ENCODE measurements at regions not wholly inside any gene's neighbourhood (a gene's known extent, or its start where the extent isn't known, plus 50 kb on each side); places are given as distances from the start of the nearest gene placed in this dataset.
A peak's percentile ranks its signal among the peaks of the same experiment; 100 is the strongest.

DNA sequence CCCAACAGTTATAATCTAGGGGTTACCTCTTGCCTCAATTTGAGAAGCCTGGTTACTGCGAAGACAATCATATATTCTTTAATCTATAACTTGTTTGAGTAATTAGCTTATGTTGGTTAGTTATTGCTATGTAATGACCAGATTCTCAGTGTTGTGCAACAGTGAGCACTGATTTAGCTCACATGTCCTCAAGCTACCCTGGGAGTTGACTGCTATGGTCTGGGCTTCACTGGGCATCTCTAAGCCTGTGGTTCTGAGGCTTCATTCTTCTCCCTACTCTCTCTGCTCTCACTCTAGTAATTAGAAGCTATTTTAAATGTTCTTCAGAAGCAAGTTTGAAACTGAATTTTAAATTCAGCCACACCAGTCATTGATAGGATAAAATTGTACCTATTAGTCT is 371.8 kb downstream of the PBX1 start:
- H3K36me3 ChIP-seq (ENCODE audit: control insufficient read depth in 2 of 3, insufficient read depth in 3 of 3, low read length in 3 of 3): no peaks in the 10 kb centered on the region
- no peak overlapping the region for H3K4me3 ChIP-seq (ENCODE audit: low read length in 3 of 3)
- TF ChIP-seq, protein P1, sequence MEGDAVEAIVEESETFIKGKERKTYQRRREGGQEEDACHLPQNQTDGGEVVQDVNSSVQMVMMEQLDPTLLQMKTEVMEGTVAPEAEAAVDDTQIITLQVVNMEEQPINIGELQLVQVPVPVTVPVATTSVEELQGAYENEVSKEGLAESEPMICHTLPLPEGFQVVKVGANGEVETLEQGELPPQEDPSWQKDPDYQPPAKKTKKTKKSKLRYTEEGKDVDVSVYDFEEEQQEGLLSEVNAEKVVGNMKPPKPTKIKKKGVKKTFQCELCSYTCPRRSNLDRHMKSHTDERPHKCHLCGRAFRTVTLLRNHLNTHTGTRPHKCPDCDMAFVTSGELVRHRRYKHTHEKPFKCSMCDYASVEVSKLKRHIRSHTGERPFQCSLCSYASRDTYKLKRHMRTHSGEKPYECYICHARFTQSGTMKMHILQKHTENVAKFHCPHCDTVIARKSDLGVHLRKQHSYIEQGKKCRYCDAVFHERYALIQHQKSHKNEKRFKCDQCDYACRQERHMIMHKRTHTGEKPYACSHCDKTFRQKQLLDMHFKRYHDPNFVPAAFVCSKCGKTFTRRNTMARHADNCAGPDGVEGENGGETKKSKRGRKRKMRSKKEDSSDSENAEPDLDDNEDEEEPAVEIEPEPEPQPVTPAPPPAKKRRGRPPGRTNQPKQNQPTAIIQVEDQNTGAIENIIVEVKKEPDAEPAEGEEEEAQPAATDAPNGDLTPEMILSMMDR (IDR thresholded peaks at IDR 0.05; ENCODE audit: borderline replicate concordance, extremely low read depth, insufficient read depth): no peak
- peaks cover 0 to 3% (median 0%) of the 10 kb centered on the region in 3 donors for H3K4me1 ChIP-seq (ENCODE audit: control insufficient read depth in 2 of 3, insufficient read depth in 2 of 3, low read depth in 1 of 3, low read length in 3 of 3)
- no peaks in the 10 kb centered on the region for H3K9me3 ChIP-seq (ENCODE audit: control insufficient read depth in 2 of 3, insufficient read depth in 1 of 3, low read length in 3 of 3)
- H3K27me3 ChIP-seq (ENCODE audit: control insufficient read depth, insufficient read depth, low read length): no peaks in the 10 kb centered on the region
- FAIRE-seq (no peak), DNase-seq (no peak)
- H3K9ac ChIP-seq (ENCODE audit: low read length in 3 of 3): no peak overlapping the region
- intact Hi-C loops (cut with DNase I): no loop called here
- no peak overlapping the region for H3K27ac ChIP-seq (ENCODE audit: low read depth in 2 of 2, low read length in 2 of 2)

DNA sequence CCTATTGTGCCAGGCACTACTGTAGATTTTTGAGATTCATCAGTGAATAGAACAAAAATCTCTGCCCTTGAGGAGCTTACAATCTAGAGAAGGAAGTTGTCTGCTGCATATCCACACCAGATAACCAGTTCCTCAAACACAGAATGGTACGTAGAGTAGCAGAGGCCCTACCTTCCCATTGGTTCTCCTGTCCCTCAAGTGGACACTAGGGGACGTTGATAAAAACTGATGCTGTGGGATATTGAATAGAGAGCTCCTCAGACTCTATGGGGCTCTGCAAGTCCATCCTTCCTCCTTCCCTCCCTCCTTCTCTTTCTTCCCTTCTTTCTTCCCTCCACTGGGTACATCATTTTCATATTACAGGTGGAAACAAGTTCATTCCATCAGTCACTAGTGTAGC is 371.3 kb downstream of the PBX1 start:
- H3K27me3 ChIP-seq (ENCODE audit: control insufficient read depth, insufficient read depth, low read length): no peaks in the 10 kb centered on the region
- intact Hi-C loops (cut with DNase I): no loop called here
- no peaks in the 10 kb centered on the region for H3K9me3 ChIP-seq (ENCODE audit: control insufficient read depth in 2 of 3, insufficient read depth in 1 of 3, low read length in 3 of 3)
- FAIRE-seq (no peak), DNase-seq (no peak)
- TF ChIP-seq, protein P1 (IDR thresholded peaks at IDR 0.05; ENCODE audit: borderline replicate concordance, extremely low read depth, insufficient read depth): no peak
- peaks cover 0 to 3% (median 0%) of the 10 kb centered on the region in 3 donors for H3K4me1 ChIP-seq (ENCODE audit: control insufficient read depth in 2 of 3, insufficient read depth in 2 of 3, low read depth in 1 of 3, low read length in 3 of 3)
- no peak overlapping the region for H3K4me3 ChIP-seq (ENCODE audit: low read length in 3 of 3)
- H3K27ac ChIP-seq (ENCODE audit: low read depth in 2 of 2, low read length in 2 of 2): no peak overlapping the region
- H3K36me3 ChIP-seq (ENCODE audit: control insufficient read depth in 2 of 3, insufficient read depth in 3 of 3, low read length in 3 of 3): no peaks in the 10 kb centered on the region
- no peak overlapping the region for H3K9ac ChIP-seq (ENCODE audit: low read length in 3 of 3)

DNA sequence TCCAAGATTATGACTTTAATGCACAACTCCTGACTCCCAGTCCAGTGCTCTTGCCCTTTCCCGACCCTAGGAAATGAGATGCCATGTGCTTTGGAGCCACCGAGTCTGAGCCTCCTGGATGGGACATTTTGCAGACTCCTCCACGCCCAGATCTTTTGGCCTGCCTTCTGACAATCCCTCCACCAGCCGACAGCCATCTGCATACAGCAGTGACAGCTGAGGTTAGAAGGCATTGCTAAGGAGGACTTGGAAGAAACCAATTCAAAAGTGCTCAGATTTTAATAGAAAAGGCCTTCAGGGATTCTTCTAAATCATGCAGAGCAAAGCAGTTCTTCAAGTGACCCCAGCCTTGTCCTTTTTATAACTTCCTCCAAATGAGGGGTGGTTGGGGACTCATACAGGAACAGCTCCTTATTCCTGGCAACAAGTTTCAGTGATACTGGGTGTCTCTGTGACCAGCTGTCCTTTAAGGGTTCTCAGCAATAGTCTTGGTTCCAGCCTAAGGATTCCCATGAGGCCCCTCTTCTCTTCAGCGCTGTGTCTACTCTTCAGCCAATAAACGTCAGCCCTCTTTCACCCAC is 369.3 kb downstream of the PBX1 start:
- Histone ChIP-seq H3K4me3 (ENCODE audit: low read length in 3 of 3) (no peak overlapping the region), H3K36me3 (ENCODE audit: control insufficient read depth in 2 of 3, insufficient read depth in 3 of 3, low read length in 3 of 3) (no peaks in the 10 kb centered on the region), H3K9me3 (ENCODE audit: control insufficient read depth in 2 of 3, insufficient read depth in 1 of 3, low read length in 3 of 3) (no peaks in the 10 kb centered on the region), H3K4me1 (ENCODE audit: control insufficient read depth in 2 of 3, insufficient read depth in 2 of 3, low read depth in 1 of 3, low read length in 3 of 3) (peaks cover 0 to 3% (median 0%) of the 10 kb centered on the region in 3 donors), H3K9ac (ENCODE audit: low read length in 3 of 3) (no peak overlapping the region), H3K27ac (ENCODE audit: low read depth in 2 of 2, low read length in 2 of 2) (no peak overlapping the region), H3K27me3 (ENCODE audit: control insufficient read depth, insufficient read depth, low read length) (no peaks in the 10 kb centered on the region)
- intact Hi-C loops (cut with DNase I): no loop called here
- DNase-seq: peak in 3 of 5 donors; percentile 48 to 75 (median 67)
- TF ChIP-seq, protein P1 (IDR thresholded peaks at IDR 0.05; ENCODE audit: borderline replicate concordance, extremely low read depth, insufficient read depth): no peak
- FAIRE-seq: no peak

DNA sequence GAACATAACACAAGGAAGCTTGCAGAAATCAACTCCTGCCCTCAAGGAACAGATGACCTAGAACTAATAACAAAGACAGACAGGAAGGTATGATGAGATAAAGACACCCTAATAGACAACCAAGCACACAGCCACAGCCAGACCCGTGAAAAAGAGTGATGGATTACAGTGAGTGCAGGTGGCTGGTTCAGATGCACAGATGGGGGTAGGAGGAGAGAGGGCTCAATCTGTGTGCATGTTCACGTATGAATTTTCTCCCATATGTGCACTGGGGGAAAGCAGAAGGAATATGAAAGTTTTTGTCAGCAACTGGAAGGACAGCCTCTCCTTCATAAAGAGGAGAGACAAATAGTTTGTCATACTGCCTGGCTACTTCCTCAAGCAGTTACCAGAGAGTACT is 367.1 kb downstream of the PBX1 start:
- Histone ChIP-seq H3K27me3 (ENCODE audit: control insufficient read depth, insufficient read depth, low read length) (no peaks in the 10 kb centered on the region), H3K9me3 (ENCODE audit: control insufficient read depth in 2 of 3, insufficient read depth in 1 of 3, low read length in 3 of 3) (no peaks in the 10 kb centered on the region), H3K36me3 (ENCODE audit: control insufficient read depth in 2 of 3, insufficient read depth in 3 of 3, low read length in 3 of 3) (no peaks in the 10 kb centered on the region), H3K4me3 (ENCODE audit: low read length in 3 of 3) (no peak overlapping the region), H3K27ac (ENCODE audit: low read depth in 2 of 2, low read length in 2 of 2) (no peak overlapping the region), H3K9ac (ENCODE audit: low read length in 3 of 3) (no peak overlapping the region), H3K4me1 (ENCODE audit: control insufficient read depth in 2 of 3, insufficient read depth in 2 of 3, low read depth in 1 of 3, low read length in 3 of 3) (peaks cover 0 to 3% (median 0%) of the 10 kb centered on the region in 3 donors)
- TF ChIP-seq, protein P1 (IDR thresholded peaks at IDR 0.05; ENCODE audit: borderline replicate concordance, extremely low read depth, insufficient read depth): no peak
- intact Hi-C loops (cut with DNase I): no loop called here
- FAIRE-seq: no peak
- no peak for DNase-seq
